ENCODE measurements at regions not wholly inside any gene's neighbourhood (a gene's known extent, or its start where the extent isn't known, plus 50 kb on each side); places are given as distances from the start of the nearest gene placed in this dataset.

DNA sequence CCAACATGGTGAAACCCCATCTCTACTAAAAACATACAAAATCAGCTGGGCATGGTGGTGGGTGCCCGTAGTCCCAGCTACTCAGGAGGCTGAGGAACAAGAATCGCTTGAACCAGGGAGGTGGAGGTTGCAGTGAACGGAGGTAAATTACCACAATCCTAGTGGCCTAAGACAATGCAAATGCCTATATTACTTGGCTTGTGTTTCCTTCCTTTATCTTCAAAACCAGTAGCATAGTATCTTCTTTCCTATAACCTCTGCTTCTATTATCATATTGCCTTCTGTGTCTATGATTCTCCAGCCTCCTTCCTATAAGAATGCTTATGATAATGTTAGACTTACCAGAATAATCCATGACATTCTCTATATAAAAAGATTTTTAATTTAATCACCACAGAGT is 156.2 kb upstream of the RGS18 start:
- TF ChIP-seq GLIS3 (CRISPR knock-in tag; IDR thresholded peaks at IDR 0.05) (no peak), ZNF8 (CRISPR knock-in tag; IDR thresholded peaks at IDR 0.05) (no peak), CSDC2 (CRISPR knock-in tag; IDR thresholded peaks at IDR 0.05) (no peak), ESRRG (CRISPR knock-in tag; IDR thresholded peaks at IDR 0.05) (no peak), SNAI2 (CRISPR knock-in tag; IDR thresholded peaks at IDR 0.05) (no peak), ARNTL (CRISPR knock-in tag; IDR thresholded peaks at IDR 0.05; ENCODE audit: borderline replicate concordance, low read depth) (no peak)
- TF ChIP-seq, protein P1, sequence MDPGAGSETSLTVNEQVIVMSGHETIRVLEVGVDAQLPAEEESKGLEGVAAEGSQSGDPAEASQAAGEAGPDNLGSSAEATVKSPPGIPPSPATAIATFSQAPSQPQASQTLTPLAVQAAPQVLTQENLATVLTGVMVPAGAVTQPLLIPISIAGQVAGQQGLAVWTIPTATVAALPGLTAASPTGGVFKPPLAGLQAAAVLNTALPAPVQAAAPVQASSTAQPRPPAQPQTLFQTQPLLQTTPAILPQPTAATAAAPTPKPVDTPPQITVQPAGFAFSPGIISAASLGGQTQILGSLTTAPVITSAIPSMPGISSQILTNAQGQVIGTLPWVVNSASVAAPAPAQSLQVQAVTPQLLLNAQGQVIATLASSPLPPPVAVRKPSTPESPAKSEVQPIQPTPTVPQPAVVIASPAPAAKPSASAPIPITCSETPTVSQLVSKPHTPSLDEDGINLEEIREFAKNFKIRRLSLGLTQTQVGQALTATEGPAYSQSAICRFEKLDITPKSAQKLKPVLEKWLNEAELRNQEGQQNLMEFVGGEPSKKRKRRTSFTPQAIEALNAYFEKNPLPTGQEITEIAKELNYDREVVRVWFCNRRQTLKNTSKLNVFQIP (CRISPR knock-in tag; IDR thresholded peaks at IDR 0.05; ENCODE audit: borderline replicate concordance, low read depth): no peak
- no peak for ATAC-seq

DNA sequence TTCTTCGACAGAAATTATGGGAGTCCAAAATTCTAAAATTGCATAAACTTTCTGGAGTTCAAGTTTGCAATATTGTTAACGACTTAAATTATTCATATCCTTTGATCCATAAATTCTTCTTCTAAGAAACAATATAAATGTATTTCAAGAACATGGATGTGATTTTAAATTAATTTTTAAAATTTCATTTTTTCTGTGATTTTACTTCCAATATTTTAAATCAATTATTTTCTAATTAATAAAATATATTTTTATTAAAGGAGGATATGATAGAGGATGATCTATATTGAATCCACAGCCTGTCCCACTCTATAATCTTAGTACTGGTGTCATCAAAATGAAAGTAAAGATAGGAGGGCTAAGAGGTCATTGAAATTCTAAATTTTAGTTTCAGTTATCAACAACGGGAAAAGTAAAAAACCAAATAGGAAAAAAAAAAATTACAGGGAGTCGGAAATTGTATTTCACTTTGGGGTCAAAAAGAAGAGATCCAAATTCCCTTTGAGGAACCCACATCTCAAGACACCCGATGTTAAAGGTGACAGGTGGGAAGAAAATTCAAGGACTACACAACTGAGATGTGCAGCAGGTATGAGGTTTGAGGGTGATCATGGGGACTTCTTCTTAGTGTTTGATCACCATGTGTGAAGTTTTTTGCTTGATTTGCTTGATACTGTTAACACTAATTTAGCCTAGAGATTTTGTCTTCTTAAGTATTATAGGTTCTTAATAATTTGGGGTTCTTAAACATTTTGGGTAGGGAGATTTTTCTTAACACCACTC is 154.8 kb upstream of the RGS18 start:
- TF ChIP-seq ZFP3 (CRISPR knock-in tag; IDR thresholded peaks at IDR 0.05) (no peak), RARB (CRISPR knock-in tag; IDR thresholded peaks at IDR 0.05) (no peak), SNAI2 (CRISPR knock-in tag; IDR thresholded peaks at IDR 0.05) (no peak), ARNTL (CRISPR knock-in tag; IDR thresholded peaks at IDR 0.05; ENCODE audit: borderline replicate concordance, low read depth) (no peak), TOX (CRISPR knock-in tag; IDR thresholded peaks at IDR 0.05; ENCODE audit: borderline replicate concordance) (no peak), BACH2 (CRISPR knock-in tag; IDR thresholded peaks at IDR 0.05; ENCODE audit: borderline replicate concordance) (no peak), ZNF70 (CRISPR knock-in tag; IDR thresholded peaks at IDR 0.05) (no peak), OSR1 (CRISPR knock-in tag; IDR thresholded peaks at IDR 0.05) (no peak), CSDC2 (CRISPR knock-in tag; IDR thresholded peaks at IDR 0.05) (no peak), ZNF8 (CRISPR knock-in tag; IDR thresholded peaks at IDR 0.05) (no peak), ISL1 (CRISPR knock-in tag; IDR thresholded peaks at IDR 0.05) (no peak)
- TF ChIP-seq, protein P2, sequence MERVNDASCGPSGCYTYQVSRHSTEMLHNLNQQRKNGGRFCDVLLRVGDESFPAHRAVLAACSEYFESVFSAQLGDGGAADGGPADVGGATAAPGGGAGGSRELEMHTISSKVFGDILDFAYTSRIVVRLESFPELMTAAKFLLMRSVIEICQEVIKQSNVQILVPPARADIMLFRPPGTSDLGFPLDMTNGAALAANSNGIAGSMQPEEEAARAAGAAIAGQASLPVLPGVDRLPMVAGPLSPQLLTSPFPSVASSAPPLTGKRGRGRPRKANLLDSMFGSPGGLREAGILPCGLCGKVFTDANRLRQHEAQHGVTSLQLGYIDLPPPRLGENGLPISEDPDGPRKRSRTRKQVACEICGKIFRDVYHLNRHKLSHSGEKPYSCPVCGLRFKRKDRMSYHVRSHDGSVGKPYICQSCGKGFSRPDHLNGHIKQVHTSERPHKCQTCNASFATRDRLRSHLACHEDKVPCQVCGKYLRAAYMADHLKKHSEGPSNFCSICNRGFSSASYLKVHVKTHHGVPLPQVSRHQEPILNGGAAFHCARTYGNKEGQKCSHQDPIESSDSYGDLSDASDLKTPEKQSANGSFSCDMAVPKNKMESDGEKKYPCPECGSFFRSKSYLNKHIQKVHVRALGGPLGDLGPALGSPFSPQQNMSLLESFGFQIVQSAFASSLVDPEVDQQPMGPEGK (CRISPR knock-in tag; IDR thresholded peaks at IDR 0.05; ENCODE audit: borderline replicate concordance): no peak
- TF ChIP-seq, protein P3, sequence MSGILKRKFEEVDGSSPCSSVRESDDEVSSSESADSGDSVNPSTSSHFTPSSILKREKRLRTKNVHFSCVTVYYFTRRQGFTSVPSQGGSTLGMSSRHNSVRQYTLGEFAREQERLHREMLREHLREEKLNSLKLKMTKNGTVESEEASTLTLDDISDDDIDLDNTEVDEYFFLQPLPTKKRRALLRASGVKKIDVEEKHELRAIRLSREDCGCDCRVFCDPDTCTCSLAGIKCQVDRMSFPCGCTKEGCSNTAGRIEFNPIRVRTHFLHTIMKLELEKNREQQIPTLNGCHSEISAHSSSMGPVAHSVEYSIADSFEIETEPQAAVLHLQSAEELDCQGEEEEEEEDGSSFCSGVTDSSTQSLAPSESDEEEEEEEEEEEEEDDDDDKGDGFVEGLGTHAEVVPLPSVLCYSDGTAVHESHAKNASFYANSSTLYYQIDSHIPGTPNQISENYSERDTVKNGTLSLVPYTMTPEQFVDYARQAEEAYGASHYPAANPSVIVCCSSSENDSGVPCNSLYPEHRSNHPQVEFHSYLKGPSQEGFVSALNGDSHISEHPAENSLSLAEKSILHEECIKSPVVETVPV (CRISPR knock-in tag; IDR thresholded peaks at IDR 0.05): no peak
- TF ChIP-seq, protein P4, sequence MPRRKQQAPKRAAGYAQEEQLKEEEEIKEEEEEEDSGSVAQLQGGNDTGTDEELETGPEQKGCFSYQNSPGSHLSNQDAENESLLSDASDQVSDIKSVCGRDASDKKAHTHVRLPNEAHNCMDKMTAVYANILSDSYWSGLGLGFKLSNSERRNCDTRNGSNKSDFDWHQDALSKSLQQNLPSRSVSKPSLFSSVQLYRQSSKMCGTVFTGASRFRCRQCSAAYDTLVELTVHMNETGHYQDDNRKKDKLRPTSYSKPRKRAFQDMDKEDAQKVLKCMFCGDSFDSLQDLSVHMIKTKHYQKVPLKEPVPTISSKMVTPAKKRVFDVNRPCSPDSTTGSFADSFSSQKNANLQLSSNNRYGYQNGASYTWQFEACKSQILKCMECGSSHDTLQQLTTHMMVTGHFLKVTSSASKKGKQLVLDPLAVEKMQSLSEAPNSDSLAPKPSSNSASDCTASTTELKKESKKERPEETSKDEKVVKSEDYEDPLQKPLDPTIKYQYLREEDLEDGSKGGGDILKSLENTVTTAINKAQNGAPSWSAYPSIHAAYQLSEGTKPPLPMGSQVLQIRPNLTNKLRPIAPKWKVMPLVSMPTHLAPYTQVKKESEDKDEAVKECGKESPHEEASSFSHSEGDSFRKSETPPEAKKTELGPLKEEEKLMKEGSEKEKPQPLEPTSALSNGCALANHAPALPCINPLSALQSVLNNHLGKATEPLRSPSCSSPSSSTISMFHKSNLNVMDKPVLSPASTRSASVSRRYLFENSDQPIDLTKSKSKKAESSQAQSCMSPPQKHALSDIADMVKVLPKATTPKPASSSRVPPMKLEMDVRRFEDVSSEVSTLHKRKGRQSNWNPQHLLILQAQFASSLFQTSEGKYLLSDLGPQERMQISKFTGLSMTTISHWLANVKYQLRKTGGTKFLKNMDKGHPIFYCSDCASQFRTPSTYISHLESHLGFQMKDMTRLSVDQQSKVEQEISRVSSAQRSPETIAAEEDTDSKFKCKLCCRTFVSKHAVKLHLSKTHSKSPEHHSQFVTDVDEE (CRISPR knock-in tag; IDR thresholded peaks at IDR 0.05): no peak
- no peak for ATAC-seq

DNA sequence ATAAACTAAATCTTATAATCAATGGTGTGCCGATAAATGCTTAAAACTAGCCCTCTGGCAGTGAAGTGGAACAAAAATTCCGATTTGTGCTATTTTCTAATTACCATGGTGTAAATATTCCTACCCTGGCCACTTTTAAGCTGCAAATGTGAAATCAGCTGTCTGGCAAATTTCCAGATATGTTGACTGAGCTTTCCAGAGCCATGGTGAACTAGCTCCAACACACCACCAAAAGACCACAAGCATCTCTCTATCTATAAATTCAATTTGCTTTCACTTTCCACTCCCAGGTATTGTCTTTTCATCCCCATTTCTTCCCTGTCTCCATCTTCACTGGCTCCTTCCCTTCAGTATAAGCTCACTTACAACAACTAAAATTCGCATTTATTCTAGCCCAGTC is 152.3 kb upstream of the RGS18 start:
- no peak for ATAC-seq
- TF ChIP-seq TOX (CRISPR knock-in tag; IDR thresholded peaks at IDR 0.05; ENCODE audit: borderline replicate concordance): no peak
- no peak for TF ChIP-seq GLIS3 (CRISPR knock-in tag; IDR thresholded peaks at IDR 0.05)
- TF ChIP-seq ZNF8 (CRISPR knock-in tag; IDR thresholded peaks at IDR 0.05): no peak
- TF ChIP-seq ZC3H10 (CRISPR knock-in tag; IDR thresholded peaks at IDR 0.05): no peak
- TF ChIP-seq ZNF70 (CRISPR knock-in tag; IDR thresholded peaks at IDR 0.05): no peak
- TF ChIP-seq, protein P2 (CRISPR knock-in tag; IDR thresholded peaks at IDR 0.05; ENCODE audit: borderline replicate concordance): no peak
- no peak for TF ChIP-seq CSDC2 (CRISPR knock-in tag; IDR thresholded peaks at IDR 0.05)
- TF ChIP-seq, protein P3 (CRISPR knock-in tag; IDR thresholded peaks at IDR 0.05): no peak
- no peak for TF ChIP-seq ZFP30 (CRISPR knock-in tag; IDR thresholded peaks at IDR 0.05)
- TF ChIP-seq, protein P1 (CRISPR knock-in tag; IDR thresholded peaks at IDR 0.05; ENCODE audit: borderline replicate concordance, low read depth): no peak
- no peak for TF ChIP-seq ZNF565 (CRISPR knock-in tag; conservative IDR thresholded peaks at IDR 0.05; ENCODE audit: low read depth)
- no peak for TF ChIP-seq ZFP3 (CRISPR knock-in tag; IDR thresholded peaks at IDR 0.05)
- TF ChIP-seq ESRRG (CRISPR knock-in tag; IDR thresholded peaks at IDR 0.05): no peak
- TF ChIP-seq PPARA (CRISPR knock-in tag; IDR thresholded peaks at IDR 0.05; ENCODE audit: borderline replicate concordance): no peak
- TF ChIP-seq SNAI2 (CRISPR knock-in tag; IDR thresholded peaks at IDR 0.05): no peak
- TF ChIP-seq OSR1 (CRISPR knock-in tag; IDR thresholded peaks at IDR 0.05): no peak
- TF ChIP-seq BACH2 (CRISPR knock-in tag; IDR thresholded peaks at IDR 0.05; ENCODE audit: borderline replicate concordance): no peak

All from SK-N-SH treated with all-trans-retinoic acid at 6 μM for 48 hours (cell line).